Nephron (organoid): ENCODE measurements at regions not wholly inside any gene's neighbourhood (a gene's known extent, or its start where the extent isn't known, plus 50 kb on each side); places are given as distances from the start of the nearest gene placed in this dataset.

ENCODE experiments used
- H3K27ac Mint-ChIP-seq, 3 experiments: 2 replicates each; pipeline ENCODE4 v1.8.0; 2020; ENCODE audit warnings: mixed read lengths in 3 of 3, mild to moderate bottlenecking in 2 of 3, moderate library complexity in 1 of 3
- H3K27me3 Mint-ChIP-seq: 2 replicates; pipeline ENCODE4 v1.8.0; 2021; ENCODE audit warnings: low read depth, mild to moderate bottlenecking, moderate library complexity, mixed read lengths
- H3K36me3 Mint-ChIP-seq: 2 replicates; pipeline ENCODE4 v1.8.0; 2020; ENCODE audit warnings: low read depth, mixed read lengths
- H3K4me1 Mint-ChIP-seq: 2 replicates; pipeline ENCODE4 v1.8.0; 2020; ENCODE audit warnings: mixed read lengths
- H3K4me3 Mint-ChIP-seq, 3 experiments: 2 replicates each; pipeline ENCODE4 v1.8.0; 2020; ENCODE audit warnings: mild to moderate bottlenecking in 3 of 3, mixed read lengths in 3 of 3, moderate library complexity in 2 of 3
- H3K9me3 Mint-ChIP-seq: 2 replicates; pipeline ENCODE4 v1.8.0; 2020; ENCODE audit warnings: mixed read lengths
- CTCF ChIP-seq, 3 experiments: fragments of 200-600 bp; sonication (generic); IDR thresholded peaks; one replicate each; pipeline ENCODE4 v1.5.0; 2021; ENCODE audit warnings: antibody characterized with exemption in 3 of 3; ENCODE audit not compliant: unreplicated experiment in 3 of 3

GRCh38 chr3:117130222-117130621, 420.6 kb downstream of the TUSC7 start:
- Mint-ChIP-seq H3K4me3 (no peak overlapping the region), H3K9me3 (no peaks in the 10 kb centered on the region), H3K27ac (no peak overlapping the region), H3K4me1 (peaks cover 61% of the 10 kb centered on the region), H3K36me3 (no peaks in the 10 kb centered on the region), H3K27me3 (no peaks in the 10 kb centered on the region)
- TF ChIP-seq CTCF (IDR thresholded peaks at IDR 0.05; ENCODE audit: unreplicated experiment in 3 of 3), result no peak

GRCh38 chr3:117131259-117131658, 421.7 kb downstream of the TUSC7 start:
- Mint-ChIP-seq H3K4me3 (no peak overlapping the region), H3K27me3 (no peaks in the 10 kb centered on the region), H3K9me3 (no peaks in the 10 kb centered on the region), H3K4me1 (peaks cover 56% of the 10 kb centered on the region), H3K36me3 (no peaks in the 10 kb centered on the region), H3K27ac (peak overlapping the region in 2 of 3 experiments; percentile 3 to 16)
- no peak for TF ChIP-seq CTCF (IDR thresholded peaks at IDR 0.05; ENCODE audit: unreplicated experiment in 3 of 3)

GRCh38 chr3:117133066-117133465, 423.5 kb downstream of the TUSC7 start:
- H3K9me3 Mint-ChIP-seq, result no peaks in the 10 kb centered on the region
- H3K36me3 Mint-ChIP-seq, result no peaks in the 10 kb centered on the region
- H3K4me1 Mint-ChIP-seq, result peaks cover 49% of the 10 kb centered on the region
- peak overlapping the region in 2 of 3 experiments; percentile 56 to 68 for H3K27ac Mint-ChIP-seq
- no peaks in the 10 kb centered on the region for H3K27me3 Mint-ChIP-seq
- no peak overlapping the region for H3K4me3 Mint-ChIP-seq
- TF ChIP-seq CTCF (IDR thresholded peaks at IDR 0.05; ENCODE audit: unreplicated experiment in 3 of 3), result no peak

GRCh38 chr3:117135207-117135606, 425.6 kb downstream of the TUSC7 start:
- Mint-ChIP-seq H3K9me3 (no peaks in the 10 kb centered on the region), H3K4me3 (no peak overlapping the region), H3K27ac (no peak overlapping the region), H3K4me1 (peaks cover 31% of the 10 kb centered on the region), H3K27me3 (no peaks in the 10 kb centered on the region), H3K36me3 (no peaks in the 10 kb centered on the region)
- no peak for TF ChIP-seq CTCF (IDR thresholded peaks at IDR 0.05; ENCODE audit: unreplicated experiment in 3 of 3)

GRCh38 chr3:117136003-117136402, 426.4 kb downstream of the TUSC7 start:
- H3K36me3 Mint-ChIP-seq, result no peaks in the 10 kb centered on the region
- H3K27ac Mint-ChIP-seq, result no peak overlapping the region
- H3K27me3 Mint-ChIP-seq, result no peaks in the 10 kb centered on the region
- no peak overlapping the region for H3K4me3 Mint-ChIP-seq
- TF ChIP-seq CTCF (IDR thresholded peaks at IDR 0.05; ENCODE audit: unreplicated experiment in 3 of 3), result no peak
- H3K4me1 Mint-ChIP-seq, result peaks cover 29% of the 10 kb centered on the region
- H3K9me3 Mint-ChIP-seq, result no peaks in the 10 kb centered on the region

- no peaks in the 10 kb centered on the region for H3K27me3 Mint-ChIP-seq
- TF ChIP-seq CTCF (IDR thresholded peaks at IDR 0.05; ENCODE audit: unreplicated experiment in 3 of 3), result no peak
- peaks cover 29% of the 10 kb centered on the region for H3K4me1 Mint-ChIP-seq
- no peak overlapping the region for H3K4me3 Mint-ChIP-seq
- H3K9me3 Mint-ChIP-seq, result no peaks in the 10 kb centered on the region
- peak overlapping the region; percentile 12 to 85 (median 62) for H3K27ac Mint-ChIP-seq
- H3K36me3 Mint-ChIP-seq, result no peaks in the 10 kb centered on the region
These were observed 427.5 kb downstream of the TUSC7 start for GRCh38 chr3:117137065-117137464.
